Renal pelvis (tissue), 1 donor: ENCODE measurements at regions not wholly inside any gene's neighbourhood (a gene's known extent, or its start where the extent isn't known, plus 50 kb on each side); places are given as distances from the start of the nearest gene placed in this dataset.

Experiments used
- DNase-seq: peaks from one replicate; pipeline ENCODE4 v3.0.0-alpha.2; 2013

DNA sequence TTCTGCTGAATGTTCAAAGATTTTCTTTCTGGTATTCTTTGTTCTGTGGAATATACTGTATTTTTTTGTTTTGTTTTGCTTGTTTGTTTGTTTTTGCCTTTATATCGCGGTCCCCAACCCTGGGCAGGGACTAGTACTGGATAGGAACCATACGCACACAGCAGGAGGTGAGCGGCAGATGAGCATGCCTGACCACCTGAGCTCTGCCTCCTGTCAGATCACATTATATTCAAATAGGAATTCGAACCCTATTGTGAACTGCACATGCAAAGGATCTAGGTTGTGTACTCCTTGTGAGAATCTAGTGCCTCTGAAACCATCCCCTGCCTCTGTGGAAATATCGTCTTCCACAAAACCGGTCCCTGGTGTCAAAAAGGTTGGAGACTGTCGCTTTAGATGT is 83.3 kb upstream of the ANO3 start:
- DNase-seq = no peak

DNA sequence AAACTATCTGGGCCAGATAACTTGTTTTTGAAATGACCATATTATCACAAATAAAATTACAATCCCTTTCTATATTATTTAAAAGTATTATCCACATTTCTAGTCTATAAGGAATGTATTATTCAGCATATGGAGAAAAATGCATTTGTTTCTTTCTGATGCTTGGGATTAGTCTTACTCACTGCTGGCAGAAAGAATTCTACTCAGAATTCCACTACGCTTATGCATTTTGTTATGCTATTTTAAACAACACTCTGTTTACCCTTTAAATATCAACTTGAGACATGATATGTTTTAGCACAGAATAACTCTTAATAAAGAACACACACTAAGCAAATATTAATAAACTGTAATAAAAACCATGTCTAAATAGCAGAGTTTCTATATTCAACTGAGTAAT is 77.6 kb upstream of the ANO3 start:
- DNase-seq = no peak

DNA sequence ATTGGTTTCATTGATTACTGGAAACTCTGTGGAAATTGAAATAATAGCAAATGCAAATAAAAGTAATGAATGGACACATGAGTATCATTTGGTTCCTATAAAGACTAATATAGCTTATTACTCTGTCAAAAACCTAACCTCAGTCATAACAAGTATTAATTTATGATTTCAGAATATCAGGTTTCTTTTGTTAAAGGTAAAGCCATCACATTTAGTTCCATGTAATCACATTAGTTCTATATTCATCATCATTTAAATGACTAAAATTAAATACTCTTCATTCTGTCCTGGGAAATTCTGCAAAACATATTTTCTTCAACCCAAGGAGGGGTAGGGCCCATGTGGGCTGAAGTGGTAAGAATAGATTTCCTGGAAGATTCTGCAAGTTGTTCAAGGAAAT is 68.2 kb upstream of the ANO3 start:
- DNase-seq = no peak

DNA sequence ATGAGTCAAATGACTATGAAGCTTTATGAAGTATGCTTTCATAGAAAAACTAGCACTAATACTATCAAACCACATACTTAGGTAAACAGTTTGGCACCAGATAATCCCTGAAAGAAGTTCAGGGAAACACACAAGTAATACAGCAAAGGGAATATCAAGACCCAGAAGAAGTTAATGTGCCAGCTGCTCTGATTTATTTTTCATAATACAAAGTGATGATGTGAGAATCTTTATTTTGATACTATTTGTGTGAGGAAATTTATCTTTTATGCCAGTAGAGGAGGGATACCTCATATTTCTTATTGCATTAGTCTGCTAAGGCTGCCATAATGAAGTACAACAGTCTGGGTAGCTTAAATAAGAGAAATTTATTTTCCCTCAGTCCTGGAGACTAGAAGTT is 67.7 kb upstream of the ANO3 start:
- no peak for DNase-seq

- no peak for DNase-seq
These were observed 62.8 kb upstream of the ANO3 start for GRCh38 chr11:26268980-26269660.

GRCh38 chr11:26271666-26272065 is 60.3 kb upstream of the ANO3 start:
- no peak for DNase-seq

- peak; percentile 60 for DNase-seq
These were observed 55.0 kb upstream of the ANO3 start for GRCh38 chr11:26276798-26277424.

- DNase-seq = no peak
These were observed 53.6 kb upstream of the ANO3 start for GRCh38 chr11:26278354-26278753.
